OCI-LY1 (cell line): ENCODE measurements at regions not wholly inside any gene's neighbourhood (a gene's known extent, or its start where the extent isn't known, plus 50 kb on each side); places are given as distances from the start of the nearest gene placed in this dataset.
"Not testable (repeated sequence)": the region's sequence is repeated elsewhere in the genome, so short reads cannot be mapped to it uniquely, and the experiment has no call there.

ENCODE experiments used
- CTCF ChIP-seq: fragments of 200-600 bp; sonication (generic), shearing (Covaris generic); IDR thresholded peaks from 2 replicates; pipeline ENCODE4 v1.5.1; 2017; ENCODE audit warnings: mild to moderate bottlenecking, antibody characterized with exemption, low read length, moderate library complexity, mixed read lengths
- EZH2 ChIP-seq: fragments of 200-600 bp; sonication (generic), shearing (Covaris generic); IDR thresholded peaks from 2 replicates; pipeline ENCODE4 v1.8.0; 2017; ENCODE audit warnings: borderline replicate concordance, mixed run types, mild to moderate bottlenecking, antibody characterized with exemption, low read length, moderate library complexity, mixed read lengths

- not testable (repeated sequence) for TF ChIP-seq CTCF, EZH2
Observed at GRCh38 chr19:28310829-28311228, 902.1 kb downstream of the UQCRFS1 start.
